Esophagus squamous epithelium (tissue), 4 donors: ENCODE measurements at regions not wholly inside any gene's neighbourhood (a gene's known extent, or its start where the extent isn't known, plus 50 kb on each side); places are given as distances from the start of the nearest gene placed in this dataset.
A peak's percentile ranks its signal among the peaks of the same experiment; 100 is the strongest.

Experiments used
- POLR2A ChIP-seq, 4 donors: fragments of 450-650 bp; IDR thresholded peaks; one replicate each; pipeline ENCODE4 v1.6.1; 2017; ENCODE audit warnings: antibody characterized with exemption in 4 of 4, mild to moderate bottlenecking in 4 of 4, moderate library complexity in 3 of 4
- TF ChIP-seq, protein P1 (sequence below), 6 experiments: fragments of 450-650 bp in 4 of 6; fragments of 200-600 bp in 2 of 6; sonication (generic) in 2 of 6; IDR thresholded peaks; one replicate each; pipeline ENCODE4 v1.5.1; 2016 to 2019; ENCODE audit warnings: antibody characterized with exemption in 6 of 6, mild to moderate bottlenecking in 4 of 6, moderate library complexity in 4 of 6

DNA sequence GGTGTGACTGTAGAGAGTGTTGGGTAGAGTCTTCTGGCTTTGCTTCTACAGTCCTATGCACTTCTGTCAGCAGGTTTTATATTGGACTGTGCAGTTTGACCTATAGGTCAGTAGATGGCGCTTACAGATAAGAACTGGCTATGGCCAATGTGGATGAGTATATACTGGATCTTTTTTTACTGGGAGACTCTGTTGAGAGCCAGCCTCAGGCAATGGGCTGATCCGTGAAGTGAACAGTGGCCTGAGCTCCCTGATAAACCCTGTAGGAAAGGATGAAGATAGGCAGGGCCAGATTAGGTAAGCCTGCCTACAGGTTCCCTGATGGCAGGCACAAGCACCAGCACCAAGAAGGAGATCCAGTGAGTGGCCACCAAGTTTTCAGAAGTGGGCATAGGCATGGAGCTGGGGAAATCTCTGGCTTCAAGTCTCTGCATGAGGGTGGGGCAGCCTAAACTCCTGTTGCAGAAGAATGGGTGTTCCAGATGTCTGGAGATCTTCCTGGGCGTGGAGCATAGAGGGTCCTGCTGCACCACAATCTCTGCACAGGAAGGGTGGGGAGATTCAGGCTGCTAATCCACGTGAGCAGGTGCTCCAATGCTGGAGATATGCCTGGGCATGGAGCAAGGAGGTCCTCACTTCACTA is 326.0 kb upstream of the SGO1 start:
- TF ChIP-seq, protein P1, sequence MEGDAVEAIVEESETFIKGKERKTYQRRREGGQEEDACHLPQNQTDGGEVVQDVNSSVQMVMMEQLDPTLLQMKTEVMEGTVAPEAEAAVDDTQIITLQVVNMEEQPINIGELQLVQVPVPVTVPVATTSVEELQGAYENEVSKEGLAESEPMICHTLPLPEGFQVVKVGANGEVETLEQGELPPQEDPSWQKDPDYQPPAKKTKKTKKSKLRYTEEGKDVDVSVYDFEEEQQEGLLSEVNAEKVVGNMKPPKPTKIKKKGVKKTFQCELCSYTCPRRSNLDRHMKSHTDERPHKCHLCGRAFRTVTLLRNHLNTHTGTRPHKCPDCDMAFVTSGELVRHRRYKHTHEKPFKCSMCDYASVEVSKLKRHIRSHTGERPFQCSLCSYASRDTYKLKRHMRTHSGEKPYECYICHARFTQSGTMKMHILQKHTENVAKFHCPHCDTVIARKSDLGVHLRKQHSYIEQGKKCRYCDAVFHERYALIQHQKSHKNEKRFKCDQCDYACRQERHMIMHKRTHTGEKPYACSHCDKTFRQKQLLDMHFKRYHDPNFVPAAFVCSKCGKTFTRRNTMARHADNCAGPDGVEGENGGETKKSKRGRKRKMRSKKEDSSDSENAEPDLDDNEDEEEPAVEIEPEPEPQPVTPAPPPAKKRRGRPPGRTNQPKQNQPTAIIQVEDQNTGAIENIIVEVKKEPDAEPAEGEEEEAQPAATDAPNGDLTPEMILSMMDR (IDR thresholded peaks at IDR 0.05): peak in 5 of 6 experiments; percentile 6 to 63 (median 43)
- no peak for TF ChIP-seq POLR2A (IDR thresholded peaks at IDR 0.05)
